GM19328 (cell line): ENCODE measurements at regions not wholly inside any gene's neighbourhood (a gene's known extent, or its start where the extent isn't known, plus 50 kb on each side); places are given as distances from the start of the nearest gene placed in this dataset.
"Not testable (repeated sequence)": the region's sequence is repeated elsewhere in the genome, so short reads cannot be mapped to it uniquely, and the experiment has no call there.

Experiments
- ATAC-seq: cut with Tn5 transposase; IDR thresholded peaks from one replicate; pipeline ENCODE4 v1.9.1; 2021; ENCODE audit warnings: mild to moderate bottlenecking, moderate library complexity; ENCODE audit not compliant: unreplicated experiment

GRCh38 chr7:84738583-84739150 is 448.2 kb downstream of the SEMA3D start:
- no peak for ATAC-seq

- no peak for ATAC-seq
Measured at GRCh38 chr7:84735677-84736076, 451.2 kb downstream of the SEMA3D start.

- ATAC-seq, result no peak
Measured at GRCh38 chr7:84735011-84735410, 451.8 kb downstream of the SEMA3D start.

GRCh38 chr7:84733976-84734375 is 452.9 kb downstream of the SEMA3D start:
- not testable (repeated sequence) for ATAC-seq

GRCh38 chr7:84730864-84731263 is 456.0 kb downstream of the SEMA3D start:
- not testable (repeated sequence) for ATAC-seq

- ATAC-seq, result no peak
Measured at GRCh38 chr7:84729284-84729683, 457.6 kb downstream of the SEMA3D start.

- ATAC-seq, result no peak
Measured at GRCh38 chr7:84722734-84723133, 464.1 kb downstream of the SEMA3D start.

GRCh38 chr7:84722086-84722485 is 464.8 kb downstream of the SEMA3D start:
- ATAC-seq, result no peak

- no peak for ATAC-seq
Measured at GRCh38 chr7:84720456-84721097, 466.3 kb downstream of the SEMA3D start.

GRCh38 chr7:84714765-84715164 is 472.1 kb downstream of the SEMA3D start:
- no peak for ATAC-seq

GRCh38 chr7:84712374-84713121 is 474.3 kb downstream of the SEMA3D start:
- ATAC-seq, result no peak

GRCh38 chr7:84710538-84710937 is 476.3 kb downstream of the SEMA3D start:
- not testable (repeated sequence) for ATAC-seq

- ATAC-seq, result no peak
Measured at GRCh38 chr7:84705706-84706105, 481.1 kb downstream of the SEMA3D start.

GRCh38 chr7:84705079-84705478 is 481.8 kb downstream of the SEMA3D start:
- ATAC-seq, result no peak

GRCh38 chr7:84704380-84704779 is 482.5 kb downstream of the SEMA3D start:
- no peak for ATAC-seq

- no peak for ATAC-seq
Measured at GRCh38 chr7:84701524-84702306, 485.1 kb downstream of the SEMA3D start.

- no peak for ATAC-seq
Measured at GRCh38 chr7:84700563-84701370, 486.1 kb downstream of the SEMA3D start.

- no peak for ATAC-seq
Measured at GRCh38 chr7:84697506-84697905, 489.4 kb downstream of the SEMA3D start.

- ATAC-seq, result no peak
Measured at GRCh38 chr7:84693483-84693882, 493.4 kb downstream of the SEMA3D start.

GRCh38 chr7:84688671-84689070 is 494.1 kb upstream of the SEMA3A start:
- no peak for ATAC-seq

- no peak for ATAC-seq
Measured at GRCh38 chr7:84686373-84686772, 491.8 kb upstream of the SEMA3A start.
